HL-60 (cell line): ENCODE measurements at regions not wholly inside any gene's neighbourhood (a gene's known extent, or its start where the extent isn't known, plus 50 kb on each side); places are given as distances from the start of the nearest gene placed in this dataset.

Experiments
- POLR2AphosphoS5 ChIP-seq: IDR thresholded peaks from 2 replicates; pipeline ENCODE4 v1.6.1; 2012; ENCODE audit warnings: low read depth
- SPI1 ChIP-seq: IDR thresholded peaks from 2 replicates; pipeline ENCODE4 v1.6.1; 2012; ENCODE audit warnings: low read depth, mild to moderate bottlenecking, borderline replicate concordance
- TF ChIP-seq, protein P1 (sequence below): IDR thresholded peaks from one replicate; pipeline ENCODE4 v1.5.1; 2011; ENCODE audit warnings: low read length, control low read depth, inconsistent platforms; ENCODE audit not compliant: insufficient read depth
- TF ChIP-seq, protein P2 (sequence below): IDR thresholded peaks from 2 replicates; pipeline ENCODE4 v1.6.1; 2012; ENCODE audit warnings: low read depth; ENCODE audit not compliant: insufficient replicate concordance

DNA sequence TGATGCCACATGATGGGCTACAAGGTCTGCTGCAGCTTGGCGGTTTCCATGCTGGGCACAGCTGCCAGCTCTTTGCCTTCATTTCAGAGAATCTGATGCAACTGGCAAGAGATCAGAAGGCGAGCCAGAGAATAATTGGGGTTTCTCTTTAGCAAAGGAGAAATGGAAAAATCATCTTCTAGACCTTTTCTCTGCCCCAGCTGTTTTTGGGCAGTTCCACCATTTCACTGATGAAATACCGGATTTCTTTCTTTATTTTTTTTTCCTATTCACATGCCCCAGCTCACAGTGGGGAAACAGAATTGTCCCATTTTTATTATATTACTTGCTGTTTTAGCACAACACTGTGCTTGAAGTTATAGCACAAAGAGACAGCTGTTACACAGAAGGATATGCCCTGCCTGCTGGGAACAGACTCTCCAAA is 439.3 kb upstream of the GOT2 start:
- TF ChIP-seq, protein P1, sequence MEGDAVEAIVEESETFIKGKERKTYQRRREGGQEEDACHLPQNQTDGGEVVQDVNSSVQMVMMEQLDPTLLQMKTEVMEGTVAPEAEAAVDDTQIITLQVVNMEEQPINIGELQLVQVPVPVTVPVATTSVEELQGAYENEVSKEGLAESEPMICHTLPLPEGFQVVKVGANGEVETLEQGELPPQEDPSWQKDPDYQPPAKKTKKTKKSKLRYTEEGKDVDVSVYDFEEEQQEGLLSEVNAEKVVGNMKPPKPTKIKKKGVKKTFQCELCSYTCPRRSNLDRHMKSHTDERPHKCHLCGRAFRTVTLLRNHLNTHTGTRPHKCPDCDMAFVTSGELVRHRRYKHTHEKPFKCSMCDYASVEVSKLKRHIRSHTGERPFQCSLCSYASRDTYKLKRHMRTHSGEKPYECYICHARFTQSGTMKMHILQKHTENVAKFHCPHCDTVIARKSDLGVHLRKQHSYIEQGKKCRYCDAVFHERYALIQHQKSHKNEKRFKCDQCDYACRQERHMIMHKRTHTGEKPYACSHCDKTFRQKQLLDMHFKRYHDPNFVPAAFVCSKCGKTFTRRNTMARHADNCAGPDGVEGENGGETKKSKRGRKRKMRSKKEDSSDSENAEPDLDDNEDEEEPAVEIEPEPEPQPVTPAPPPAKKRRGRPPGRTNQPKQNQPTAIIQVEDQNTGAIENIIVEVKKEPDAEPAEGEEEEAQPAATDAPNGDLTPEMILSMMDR: no peak
- no peak for TF ChIP-seq POLR2AphosphoS5
- TF ChIP-seq, protein P2, sequence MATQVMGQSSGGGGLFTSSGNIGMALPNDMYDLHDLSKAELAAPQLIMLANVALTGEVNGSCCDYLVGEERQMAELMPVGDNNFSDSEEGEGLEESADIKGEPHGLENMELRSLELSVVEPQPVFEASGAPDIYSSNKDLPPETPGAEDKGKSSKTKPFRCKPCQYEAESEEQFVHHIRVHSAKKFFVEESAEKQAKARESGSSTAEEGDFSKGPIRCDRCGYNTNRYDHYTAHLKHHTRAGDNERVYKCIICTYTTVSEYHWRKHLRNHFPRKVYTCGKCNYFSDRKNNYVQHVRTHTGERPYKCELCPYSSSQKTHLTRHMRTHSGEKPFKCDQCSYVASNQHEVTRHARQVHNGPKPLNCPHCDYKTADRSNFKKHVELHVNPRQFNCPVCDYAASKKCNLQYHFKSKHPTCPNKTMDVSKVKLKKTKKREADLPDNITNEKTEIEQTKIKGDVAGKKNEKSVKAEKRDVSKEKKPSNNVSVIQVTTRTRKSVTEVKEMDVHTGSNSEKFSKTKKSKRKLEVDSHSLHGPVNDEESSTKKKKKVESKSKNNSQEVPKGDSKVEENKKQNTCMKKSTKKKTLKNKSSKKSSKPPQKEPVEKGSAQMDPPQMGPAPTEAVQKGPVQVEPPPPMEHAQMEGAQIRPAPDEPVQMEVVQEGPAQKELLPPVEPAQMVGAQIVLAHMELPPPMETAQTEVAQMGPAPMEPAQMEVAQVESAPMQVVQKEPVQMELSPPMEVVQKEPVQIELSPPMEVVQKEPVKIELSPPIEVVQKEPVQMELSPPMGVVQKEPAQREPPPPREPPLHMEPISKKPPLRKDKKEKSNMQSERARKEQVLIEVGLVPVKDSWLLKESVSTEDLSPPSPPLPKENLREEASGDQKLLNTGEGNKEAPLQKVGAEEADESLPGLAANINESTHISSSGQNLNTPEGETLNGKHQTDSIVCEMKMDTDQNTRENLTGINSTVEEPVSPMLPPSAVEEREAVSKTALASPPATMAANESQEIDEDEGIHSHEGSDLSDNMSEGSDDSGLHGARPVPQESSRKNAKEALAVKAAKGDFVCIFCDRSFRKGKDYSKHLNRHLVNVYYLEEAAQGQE: no peak
- no peak for TF ChIP-seq SPI1
